ENCODE measurements at regions not wholly inside any gene's neighbourhood (a gene's known extent, or its start where the extent isn't known, plus 50 kb on each side); places are given as distances from the start of the nearest gene placed in this dataset.

GRCh38 chr3:70806556-70806955 is 494.1 kb upstream of the MDFIC2 start:
- Histone ChIP-seq H3K27me3 (no peaks in the 10 kb centered on the region), H3K4me3 (no peak overlapping the region), H3K36me3 (no peaks in the 10 kb centered on the region), H3K4me1 (no peaks in the 10 kb centered on the region), H3K27ac (no peak overlapping the region), H3K9me3 (no peaks in the 10 kb centered on the region)
- TF ChIP-seq CTCF (IDR thresholded peaks at IDR 0.05), result no peak
- TF ChIP-seq POLR2A (IDR thresholded peaks at IDR 0.05), result no peak
- no peak for DNase-seq

GRCh38 chr3:70806021-70806420 is 493.6 kb upstream of the MDFIC2 start:
- no peak for DNase-seq
- Histone ChIP-seq H3K4me3 (no peak overlapping the region), H3K27ac (no peak overlapping the region), H3K27me3 (no peaks in the 10 kb centered on the region), H3K4me1 (no peaks in the 10 kb centered on the region), H3K9me3 (no peaks in the 10 kb centered on the region), H3K36me3 (no peaks in the 10 kb centered on the region)
- no peak for TF ChIP-seq POLR2A (IDR thresholded peaks at IDR 0.05)
- TF ChIP-seq CTCF (IDR thresholded peaks at IDR 0.05), result no peak

GRCh38 chr3:70805061-70805889 is 492.8 kb upstream of the MDFIC2 start:
- Histone ChIP-seq H3K4me1 (no peaks in the 10 kb centered on the region), H3K9me3 (no peaks in the 10 kb centered on the region), H3K36me3 (no peaks in the 10 kb centered on the region), H3K4me3 (no peak overlapping the region), H3K27me3 (no peaks in the 10 kb centered on the region), H3K27ac (no peak overlapping the region)
- no peak for TF ChIP-seq POLR2A (IDR thresholded peaks at IDR 0.05)
- TF ChIP-seq CTCF (IDR thresholded peaks at IDR 0.05), result no peak
- no peak for DNase-seq

- DNase-seq, result no peak
- TF ChIP-seq CTCF (IDR thresholded peaks at IDR 0.05) (no peak), POLR2A (IDR thresholded peaks at IDR 0.05) (no peak)
- Histone ChIP-seq H3K4me3 (no peak overlapping the region), H3K9me3 (no peaks in the 10 kb centered on the region), H3K36me3 (no peaks in the 10 kb centered on the region), H3K4me1 (no peaks in the 10 kb centered on the region), H3K27ac (no peak overlapping the region), H3K27me3 (no peaks in the 10 kb centered on the region)
These were observed 491.5 kb upstream of the MDFIC2 start for GRCh38 chr3:70803891-70804290.

GRCh38 chr3:70803319-70803718 is 490.9 kb upstream of the MDFIC2 start:
- H3K27ac ChIP-seq, result no peak overlapping the region
- no peak overlapping the region for H3K4me3 ChIP-seq
- H3K27me3 ChIP-seq, result no peaks in the 10 kb centered on the region
- no peaks in the 10 kb centered on the region for H3K9me3 ChIP-seq
- no peak for TF ChIP-seq POLR2A (IDR thresholded peaks at IDR 0.05)
- H3K4me1 ChIP-seq, result no peaks in the 10 kb centered on the region
- H3K36me3 ChIP-seq, result no peaks in the 10 kb centered on the region
- DNase-seq, result no peak

- TF ChIP-seq POLR2A (IDR thresholded peaks at IDR 0.05) (no peak), CTCF (IDR thresholded peaks at IDR 0.05) (no peak)
- no peaks in the 10 kb centered on the region for H3K9me3 ChIP-seq
- no peak overlapping the region for H3K27ac ChIP-seq
- H3K27me3 ChIP-seq, result no peaks in the 10 kb centered on the region
- no peak for DNase-seq
- no peaks in the 10 kb centered on the region for H3K4me1 ChIP-seq
- H3K4me3 ChIP-seq, result no peak overlapping the region
- H3K36me3 ChIP-seq, result no peaks in the 10 kb centered on the region
These were observed 488.5 kb upstream of the MDFIC2 start for GRCh38 chr3:70800951-70801350.

Measured in Peyer's patch (tissue), 4 donors.